Neural cell (in vitro differentiated cells): ENCODE measurements at regions not wholly inside any gene's neighbourhood (a gene's known extent, or its start where the extent isn't known, plus 50 kb on each side); places are given as distances from the start of the nearest gene placed in this dataset.

Experiments used
- EP300 ChIP-seq: fragments of 450-650 bp; conservative IDR thresholded peaks from 2 replicates; pipeline ENCODE4 v1.6.1; 2014; ENCODE audit warnings: antibody characterized with exemption, mild to moderate bottlenecking, moderate library complexity; ENCODE audit not compliant: poor library complexity, severe bottlenecking
- MXI1 ChIP-seq: fragments of 450-650 bp; conservative IDR thresholded peaks from 2 replicates; pipeline ENCODE4 v1.6.1; 2014; ENCODE audit warnings: antibody characterized with exemption, mild to moderate bottlenecking; ENCODE audit not compliant: poor library complexity, severe bottlenecking
- POLR2AphosphoS5 ChIP-seq: IDR thresholded peaks from 2 replicates; pipeline ENCODE4 v1.6.1; 2012
- REST ChIP-seq: IDR thresholded peaks from 2 replicates; pipeline ENCODE4 v1.6.1; 2012; ENCODE audit warnings: borderline replicate concordance
- SMC3 ChIP-seq: fragments of 450-650 bp; conservative IDR thresholded peaks from 2 replicates; pipeline ENCODE4 v1.6.1; 2014; ENCODE audit warnings: antibody characterized with exemption, mild to moderate bottlenecking, moderate library complexity; ENCODE audit not compliant: poor library complexity
- TAF1 ChIP-seq: IDR thresholded peaks from 2 replicates; pipeline ENCODE4 v1.6.1; 2012; ENCODE audit warnings: low read depth
- TF ChIP-seq, protein P1 (sequence below): fragments of 450-650 bp; IDR thresholded peaks from 2 replicates; pipeline ENCODE4 v1.5.1; 2014; ENCODE audit warnings: antibody characterized with exemption, mild to moderate bottlenecking, moderate library complexity; ENCODE audit not compliant: poor library complexity, severe bottlenecking

DNA sequence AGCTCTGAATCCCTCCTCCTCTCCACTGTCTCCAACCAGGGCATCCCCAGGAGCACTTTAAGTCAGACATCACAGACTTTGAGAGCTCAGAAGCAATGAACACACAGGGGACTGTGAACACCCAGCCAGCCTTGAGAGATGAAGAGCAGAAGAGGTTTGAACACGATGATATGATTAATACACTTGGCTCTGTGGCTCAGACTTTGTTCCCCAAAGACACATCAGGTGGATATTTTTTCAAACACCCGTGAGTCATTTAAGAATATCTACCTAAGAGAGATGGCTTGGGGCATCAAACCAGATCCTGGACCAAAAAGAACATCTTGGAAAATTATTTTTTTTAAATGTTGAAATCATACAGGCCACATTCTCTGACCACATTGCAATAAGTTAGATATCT is 134.9 kb upstream of the OTOS start:
- TF ChIP-seq, protein P1, sequence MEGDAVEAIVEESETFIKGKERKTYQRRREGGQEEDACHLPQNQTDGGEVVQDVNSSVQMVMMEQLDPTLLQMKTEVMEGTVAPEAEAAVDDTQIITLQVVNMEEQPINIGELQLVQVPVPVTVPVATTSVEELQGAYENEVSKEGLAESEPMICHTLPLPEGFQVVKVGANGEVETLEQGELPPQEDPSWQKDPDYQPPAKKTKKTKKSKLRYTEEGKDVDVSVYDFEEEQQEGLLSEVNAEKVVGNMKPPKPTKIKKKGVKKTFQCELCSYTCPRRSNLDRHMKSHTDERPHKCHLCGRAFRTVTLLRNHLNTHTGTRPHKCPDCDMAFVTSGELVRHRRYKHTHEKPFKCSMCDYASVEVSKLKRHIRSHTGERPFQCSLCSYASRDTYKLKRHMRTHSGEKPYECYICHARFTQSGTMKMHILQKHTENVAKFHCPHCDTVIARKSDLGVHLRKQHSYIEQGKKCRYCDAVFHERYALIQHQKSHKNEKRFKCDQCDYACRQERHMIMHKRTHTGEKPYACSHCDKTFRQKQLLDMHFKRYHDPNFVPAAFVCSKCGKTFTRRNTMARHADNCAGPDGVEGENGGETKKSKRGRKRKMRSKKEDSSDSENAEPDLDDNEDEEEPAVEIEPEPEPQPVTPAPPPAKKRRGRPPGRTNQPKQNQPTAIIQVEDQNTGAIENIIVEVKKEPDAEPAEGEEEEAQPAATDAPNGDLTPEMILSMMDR, result no peak
- TF ChIP-seq REST, result no peak
- TF ChIP-seq TAF1, result no peak
- TF ChIP-seq SMC3, result no peak
- TF ChIP-seq MXI1, result no peak
- no peak for TF ChIP-seq EP300
- TF ChIP-seq POLR2AphosphoS5, result no peak
